ENCODE measurements at regions not wholly inside any gene's neighbourhood (a gene's known extent, or its start where the extent isn't known, plus 50 kb on each side); places are given as distances from the start of the nearest gene placed in this dataset.

GRCh38 chr12:94706250-94706661 lies 55.9 kb upstream of the TMCC3 start:
- DNase-seq: no peak

- DNase-seq: no peak
Observed at GRCh38 chr12:94705676-94706075, 55.3 kb upstream of the TMCC3 start.

DNA sequence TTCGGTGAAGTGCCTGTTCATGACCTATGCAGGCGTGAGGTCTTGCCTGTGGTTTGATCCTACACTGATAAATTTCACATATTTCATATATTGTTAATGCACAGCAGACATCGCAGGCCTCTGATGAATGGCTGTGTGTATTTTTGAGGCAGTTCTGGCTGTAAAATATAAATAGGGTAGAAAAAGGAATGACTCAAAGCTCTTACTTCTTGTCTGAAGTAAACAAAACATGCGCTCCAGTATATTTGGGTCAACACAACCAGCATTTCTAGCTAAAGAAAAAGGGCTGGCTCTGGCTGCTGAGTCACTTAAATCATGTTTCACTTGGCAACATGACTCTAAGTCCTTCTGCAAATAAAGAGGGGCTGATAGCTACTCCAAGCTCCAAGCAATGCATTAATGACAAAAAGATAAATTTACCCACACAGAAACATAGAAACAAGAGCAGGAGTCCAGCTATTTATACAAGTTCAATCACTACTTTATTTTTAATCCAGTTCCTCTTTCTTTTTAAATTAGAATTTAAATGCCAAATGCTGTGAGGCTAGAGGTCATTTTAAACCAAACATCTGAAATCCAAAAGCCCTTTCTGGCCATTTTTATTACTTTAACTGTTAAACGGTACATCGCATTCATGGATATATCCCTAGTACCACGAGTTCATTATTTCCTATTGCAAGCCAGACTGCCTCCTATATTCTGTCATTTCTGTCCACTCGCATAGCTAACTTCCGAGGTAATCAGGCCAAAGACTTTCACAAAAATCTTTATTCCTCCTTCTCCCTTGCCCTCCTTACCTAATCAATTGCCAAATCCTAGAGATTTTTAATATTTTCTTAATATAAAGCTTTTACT lies 54.3 kb upstream of the TMCC3 start:
- DNase-seq: no peak

- DNase-seq: no peak
Observed at GRCh38 chr12:94702696-94703095, 52.3 kb upstream of the TMCC3 start.

GRCh38 chr12:94701711-94702110 lies 51.4 kb upstream of the TMCC3 start:
- no peak for DNase-seq

- DNase-seq: no peak
Observed at GRCh38 chr12:94700662-94701061, 50.3 kb upstream of the TMCC3 start.
